Epidermal melanocyte (primary cell): ENCODE measurements at regions not wholly inside any gene's neighbourhood (a gene's known extent, or its start where the extent isn't known, plus 50 kb on each side); places are given as distances from the start of the nearest gene placed in this dataset.

Experiments
- DNase-seq: peaks from one replicate; pipeline ENCODE4 v3.0.0; 2011; ENCODE audit warnings: low spot score; ENCODE audit not compliant: insufficient read length

DNA sequence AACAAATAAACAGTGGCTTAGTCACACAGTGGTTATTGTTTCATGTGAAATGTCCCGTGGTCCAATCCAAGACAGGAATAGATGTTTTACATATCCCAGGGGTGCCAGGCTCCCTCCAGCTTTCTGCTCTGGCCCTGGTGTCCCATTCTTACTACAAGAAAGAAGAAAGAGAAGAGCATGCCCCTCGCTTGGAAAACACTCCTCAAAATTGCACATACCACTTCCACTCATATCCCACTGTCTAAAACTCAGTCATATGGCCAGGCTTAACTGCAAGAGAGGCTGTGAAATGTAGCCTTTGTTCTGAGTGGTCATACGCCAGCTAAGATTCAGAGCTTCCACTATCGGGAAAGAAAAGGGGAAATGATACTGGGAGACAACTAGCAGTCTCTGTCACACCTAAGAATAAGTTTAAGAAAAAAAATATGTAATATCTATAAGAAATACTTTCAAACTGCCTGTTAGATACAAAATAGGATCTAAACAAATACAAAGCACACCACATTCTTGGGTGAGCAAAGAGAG lies 306.8 kb upstream of the FAM241A start:
- DNase-seq, result no peak

DNA sequence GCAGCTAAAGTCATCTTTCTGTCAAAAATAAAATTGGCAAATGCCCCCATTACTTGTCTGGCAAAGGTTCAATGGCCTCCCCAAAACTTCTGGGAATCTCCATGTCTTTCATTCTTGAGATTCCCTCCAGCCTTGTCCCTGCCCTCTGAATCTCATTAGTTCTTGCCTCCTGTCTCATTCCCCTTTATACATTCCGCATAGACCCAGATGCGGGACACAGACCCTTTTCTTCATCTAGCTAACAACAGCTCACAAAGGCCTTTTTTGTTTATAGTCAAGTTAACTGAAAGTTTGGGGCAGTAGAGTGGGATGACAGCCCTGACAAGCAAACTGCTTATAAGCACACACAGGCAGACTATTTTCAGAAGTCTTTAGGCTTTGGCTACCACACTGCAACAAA lies 306.1 kb upstream of the FAM241A start:
- no peak for DNase-seq

DNA sequence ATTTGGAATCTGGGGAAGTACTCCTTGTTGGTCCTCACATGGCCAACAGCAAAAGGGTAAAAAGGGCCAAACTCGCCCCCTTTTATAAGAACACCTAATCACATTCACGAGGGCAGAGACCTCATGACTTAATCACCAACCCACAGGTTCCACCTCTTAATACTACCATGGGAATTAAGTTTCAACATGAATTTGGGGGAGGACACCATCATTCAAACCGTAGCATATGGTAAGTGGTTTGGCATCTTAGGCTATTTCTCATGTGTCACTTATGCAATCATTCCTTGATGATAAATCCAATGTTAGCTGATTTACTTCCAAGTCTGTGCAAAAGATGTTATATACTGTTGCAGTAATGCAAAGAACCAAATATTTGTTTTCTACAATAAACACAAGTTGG lies 302.9 kb upstream of the FAM241A start:
- DNase-seq, result no peak

DNA sequence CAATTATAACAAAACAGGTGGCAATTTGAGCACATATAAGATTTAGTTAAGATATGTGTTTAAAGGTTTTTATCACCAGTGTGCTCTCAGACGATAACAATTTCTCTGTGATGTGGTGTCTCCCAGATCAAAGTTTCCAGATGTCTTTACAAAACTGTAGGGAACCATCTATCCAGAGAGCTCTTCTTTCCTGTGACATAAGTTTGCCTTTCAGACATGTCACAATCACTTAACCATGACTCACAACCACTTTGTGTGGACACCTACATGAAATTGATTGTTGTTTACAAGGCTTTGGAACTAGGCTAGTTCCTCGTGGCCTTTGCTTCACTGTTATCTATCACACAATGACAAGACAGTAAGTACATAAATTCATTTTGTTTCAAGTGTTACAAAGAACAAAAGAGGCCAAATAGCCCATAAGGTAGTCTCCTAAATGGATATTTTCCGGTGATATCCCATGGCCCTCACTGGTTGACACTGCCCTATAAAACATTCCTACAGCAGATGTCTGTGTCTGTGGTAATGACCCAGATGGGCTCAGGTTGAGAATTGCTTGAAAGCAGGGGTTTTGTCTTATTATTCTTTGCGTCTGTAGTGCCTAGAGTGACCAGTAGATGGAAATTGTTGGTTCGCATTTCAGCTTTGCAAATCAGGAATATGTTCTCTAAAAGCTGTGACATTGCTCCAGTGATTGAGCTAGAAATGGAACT lies 297.8 kb upstream of the FAM241A start:
- no peak for DNase-seq

DNA sequence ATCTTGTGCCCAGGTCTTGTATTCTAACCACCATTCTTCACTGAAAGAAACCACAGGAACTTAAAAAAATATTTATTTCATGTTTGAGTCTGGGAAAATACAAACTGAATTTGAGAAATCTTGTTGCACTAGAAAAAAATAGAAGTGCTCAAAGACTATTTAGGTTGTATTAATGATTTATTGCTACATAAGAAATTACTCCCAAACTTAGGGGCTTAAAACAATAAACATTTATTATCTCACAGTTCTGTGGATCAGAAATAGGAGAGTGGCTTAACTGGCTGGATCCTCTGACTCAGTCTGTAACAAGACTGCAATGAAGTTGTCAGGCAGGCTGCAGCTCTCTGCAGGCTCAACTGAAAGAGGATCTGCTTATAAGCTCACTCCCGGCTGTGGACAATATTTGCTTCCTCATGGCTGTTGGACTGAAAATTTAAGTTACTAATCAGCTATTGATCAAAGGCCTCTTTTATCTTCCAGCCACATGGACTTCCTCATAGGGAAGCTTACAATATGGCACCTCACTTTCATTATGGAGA lies 295.4 kb upstream of the FAM241A start:
- no peak for DNase-seq

DNA sequence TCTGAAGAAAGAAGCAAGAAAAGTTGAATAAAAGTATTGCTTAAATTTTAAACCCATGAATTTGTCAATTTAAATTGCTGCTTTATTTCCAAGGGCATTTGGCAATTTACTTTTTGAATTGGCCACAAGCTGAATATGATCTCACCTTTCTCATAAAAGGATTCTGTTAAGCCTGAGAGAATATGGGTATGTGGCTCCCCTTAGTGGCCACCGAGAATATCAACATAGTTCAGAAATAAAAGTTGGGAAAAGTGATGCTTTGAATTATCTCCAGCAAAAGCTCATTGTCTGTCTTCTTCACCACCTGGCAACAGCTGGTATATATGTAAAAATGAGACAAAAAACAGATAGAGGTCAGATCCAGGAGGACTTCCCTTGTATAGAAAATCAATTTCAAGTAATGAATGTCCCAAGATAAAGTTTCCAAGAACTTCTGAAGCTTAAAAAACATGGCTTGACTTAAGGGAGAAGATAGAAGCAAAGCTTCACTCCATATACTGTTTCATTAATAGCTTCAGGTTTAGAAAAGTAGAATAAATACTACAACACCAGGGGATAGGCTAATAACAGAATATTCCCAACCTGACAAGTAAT lies 290.7 kb upstream of the FAM241A start:
- no peak for DNase-seq

DNA sequence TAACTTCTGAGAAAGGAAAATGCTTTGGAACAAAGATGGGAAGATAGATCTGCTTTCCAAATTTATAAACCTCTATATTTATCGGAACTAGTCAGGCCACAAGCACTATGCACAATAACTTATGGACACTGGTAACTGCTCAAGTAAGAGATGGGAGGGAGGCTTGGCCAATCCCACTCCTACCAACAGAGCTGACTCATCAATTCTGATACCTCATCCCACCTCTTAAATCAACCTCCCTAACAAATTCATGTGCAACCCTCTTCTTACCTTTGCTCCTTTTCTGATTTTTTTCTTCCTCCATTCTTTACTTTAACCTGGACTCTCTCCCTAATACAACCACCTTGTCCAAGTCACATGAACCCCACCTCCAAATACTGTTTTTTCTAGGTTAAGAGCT lies 289.9 kb upstream of the FAM241A start:
- DNase-seq, result no peak

DNA sequence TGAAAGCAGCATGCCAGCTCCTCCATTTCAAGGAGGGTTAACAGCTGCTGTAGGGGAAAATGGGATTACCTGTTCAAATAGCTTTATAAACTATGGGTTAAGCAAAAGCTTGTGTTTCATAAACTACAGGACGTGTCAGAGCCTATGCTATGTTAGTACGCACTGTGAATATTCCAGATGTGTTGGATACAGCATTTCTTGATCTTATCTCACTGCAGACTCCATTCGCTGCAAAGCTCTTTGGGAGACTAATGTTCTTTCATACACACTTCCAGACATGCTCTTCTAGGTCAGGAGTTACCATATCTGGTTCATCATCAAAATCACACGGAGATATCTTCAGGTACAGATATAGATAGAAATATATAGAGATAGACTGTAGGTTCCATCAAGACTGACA lies 281.2 kb upstream of the FAM241A start:
- DNase-seq, result no peak

DNA sequence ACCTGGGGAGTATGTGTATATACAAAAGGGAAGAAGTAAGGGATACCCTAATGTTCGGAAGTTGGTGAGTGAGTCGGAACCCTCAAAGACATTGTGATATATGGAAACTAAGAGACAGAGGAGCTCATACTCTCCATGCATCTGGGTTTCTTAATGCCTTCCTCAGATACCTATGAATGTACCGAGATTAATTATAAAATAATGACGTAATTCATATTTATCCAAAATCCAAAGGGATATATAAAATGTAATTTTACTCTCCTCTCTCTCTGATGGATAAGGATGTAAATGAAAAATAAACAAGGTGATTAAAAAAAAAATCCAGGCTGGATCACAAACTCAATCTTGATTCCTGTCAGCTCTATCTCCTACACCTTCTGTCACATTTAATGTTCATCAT lies 275.9 kb upstream of the FAM241A start:
- DNase-seq, result no peak

DNA sequence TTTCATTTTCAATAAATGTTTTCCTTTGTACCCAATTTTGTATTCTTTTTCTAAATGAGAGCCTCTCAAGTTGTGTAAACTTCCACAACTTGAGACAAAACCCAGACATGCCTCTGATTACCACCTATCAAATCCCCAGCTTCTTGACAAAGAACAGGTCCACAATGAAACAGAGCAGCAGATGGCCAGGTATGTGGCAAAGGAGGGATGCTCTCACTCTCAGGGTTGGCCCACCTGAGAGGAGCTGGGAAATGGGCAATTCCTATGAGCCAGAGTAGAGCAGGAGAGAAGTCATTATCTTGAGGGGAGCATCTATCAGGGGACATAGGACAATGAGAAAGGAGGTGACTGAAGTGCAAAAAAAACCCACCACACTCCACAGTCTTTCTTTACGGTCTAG lies 273.5 kb upstream of the FAM241A start:
- no peak for DNase-seq

DNA sequence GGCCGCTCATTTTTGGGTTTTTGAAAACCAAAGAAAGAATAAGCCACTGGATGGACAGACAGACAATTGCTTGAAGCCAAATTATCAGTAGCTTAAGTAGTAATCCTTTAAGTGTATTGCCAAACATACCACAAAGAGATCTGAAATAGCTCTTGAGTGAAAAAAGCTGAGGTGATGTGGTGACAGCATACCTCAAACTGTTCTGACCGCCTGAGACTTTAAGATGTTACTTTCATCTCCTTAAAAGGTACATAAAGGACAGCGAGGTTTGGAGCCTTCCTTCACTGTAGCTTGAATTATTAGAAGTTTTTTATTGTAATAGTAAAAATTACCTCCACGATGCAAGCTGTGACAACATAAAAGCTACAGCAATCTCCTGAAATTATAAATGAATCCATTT lies 271.5 kb upstream of the FAM241A start:
- DNase-seq, result no peak

DNA sequence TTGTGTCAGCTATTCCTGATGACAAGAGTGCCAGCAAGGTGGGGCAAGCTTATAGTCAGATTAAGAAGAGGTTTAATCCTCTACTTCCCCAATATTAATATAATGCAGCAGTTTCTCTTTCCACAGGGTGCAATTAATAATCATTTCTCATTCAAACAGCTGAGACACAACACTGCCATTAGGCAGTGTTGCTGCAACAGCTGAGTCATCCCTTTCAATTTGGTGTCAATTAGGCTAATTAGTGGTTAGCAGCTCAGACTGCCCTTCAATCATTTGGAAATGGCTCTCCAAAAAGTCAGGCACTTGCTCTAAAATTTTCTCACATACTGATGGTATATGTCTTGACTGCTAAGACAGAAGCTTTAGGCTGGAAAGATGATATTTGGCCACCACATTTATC lies 265.7 kb upstream of the FAM241A start:
- DNase-seq, result no peak

DNA sequence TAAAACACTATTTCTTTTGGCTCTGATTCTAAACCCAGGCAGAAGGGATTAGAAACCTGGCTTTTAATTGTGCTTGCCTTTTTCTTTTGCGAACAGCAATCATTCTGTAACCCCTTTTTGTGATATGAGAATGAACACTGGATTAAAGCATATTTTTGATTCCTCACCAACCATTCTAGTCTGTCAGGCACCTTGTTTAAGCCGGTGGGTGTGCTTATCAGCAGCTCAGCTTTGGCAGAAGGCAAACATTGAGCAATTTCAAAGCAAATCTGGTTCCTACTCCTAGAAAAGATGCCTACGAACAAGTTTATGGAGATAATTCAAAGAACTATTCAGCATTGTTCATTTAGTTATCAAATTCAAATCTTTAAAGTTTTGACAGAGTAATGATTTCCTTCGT lies 265.1 kb upstream of the FAM241A start:
- DNase-seq, result no peak

DNA sequence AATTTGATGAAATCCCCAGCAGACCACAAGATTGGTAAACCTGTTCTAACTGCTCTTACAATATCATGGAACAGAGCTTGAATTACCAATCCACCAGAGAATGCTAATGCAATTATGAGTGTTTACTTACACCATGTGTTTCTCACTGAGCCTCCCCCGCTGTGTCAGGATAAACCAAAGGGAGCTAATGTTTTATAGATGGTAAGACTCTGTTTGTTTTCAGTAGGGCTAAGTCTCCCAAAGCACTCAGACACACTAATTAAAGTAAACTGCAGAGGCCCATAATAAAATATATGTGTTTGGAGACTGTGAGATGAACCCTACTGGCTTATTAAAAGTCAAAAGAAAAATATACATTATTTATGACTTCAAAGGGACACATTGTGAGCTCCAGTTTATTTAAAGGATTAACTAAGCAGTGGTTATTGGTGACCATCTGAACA lies 261.7 kb upstream of the FAM241A start:
- no peak for DNase-seq

DNA sequence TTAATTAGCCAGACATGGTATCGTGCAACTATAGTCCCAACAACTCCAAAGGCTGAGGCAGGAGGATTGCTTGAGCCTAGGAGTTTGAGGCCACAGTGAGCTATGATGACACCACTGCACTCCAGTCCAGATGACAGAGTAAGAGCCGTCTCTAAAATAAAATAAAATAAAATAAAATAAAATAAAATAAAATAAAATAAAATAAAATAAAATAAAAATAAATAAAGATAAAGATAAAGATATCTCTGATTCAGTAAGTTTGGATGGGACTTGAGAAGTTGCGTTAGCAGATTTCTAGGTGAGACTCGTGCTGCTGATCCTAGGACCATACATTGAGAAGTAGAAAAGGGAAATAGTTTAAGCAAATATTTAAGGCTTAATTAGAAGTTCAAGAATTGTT lies 254.8 kb upstream of the FAM241A start:
- no peak for DNase-seq

DNA sequence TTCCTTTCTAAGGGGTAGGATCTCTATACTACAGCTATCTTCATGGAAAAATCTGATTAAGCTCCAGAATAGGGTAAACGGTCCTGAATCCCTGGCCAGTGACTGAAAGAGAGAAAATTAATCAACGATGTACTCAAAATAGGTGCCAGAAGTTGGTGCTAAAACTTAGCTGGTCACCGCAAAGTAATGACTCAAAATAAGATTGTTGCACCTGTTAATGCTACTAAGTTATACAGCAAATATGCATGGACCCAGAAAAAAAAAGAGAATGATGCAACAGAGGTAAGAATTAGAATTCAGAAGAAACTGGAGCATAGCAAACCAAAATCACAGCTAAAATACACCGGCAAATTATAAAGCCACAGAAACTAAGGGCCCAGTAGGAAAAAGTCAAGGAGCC lies 239.7 kb upstream of the FAM241A start:
- DNase-seq, result no peak

DNA sequence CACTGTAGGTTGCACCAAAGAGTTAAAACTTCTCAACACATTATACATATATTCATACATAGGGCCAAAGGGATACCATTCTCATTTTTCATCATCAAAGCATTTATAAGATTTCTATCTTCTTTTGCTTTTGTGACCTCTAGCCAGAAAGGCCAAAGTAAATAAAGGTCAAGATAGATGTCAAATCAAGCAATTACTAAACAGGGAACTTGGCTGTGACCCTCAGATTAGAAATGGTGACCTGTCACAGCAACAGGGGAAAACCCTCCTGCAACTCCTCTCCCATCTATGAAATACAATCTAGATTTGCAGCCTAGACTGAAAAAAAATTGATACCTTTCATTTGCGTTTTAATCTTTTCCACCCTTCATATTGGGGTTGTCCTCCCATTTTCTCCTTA lies 225.6 kb upstream of the FAM241A start:
- no peak for DNase-seq

DNA sequence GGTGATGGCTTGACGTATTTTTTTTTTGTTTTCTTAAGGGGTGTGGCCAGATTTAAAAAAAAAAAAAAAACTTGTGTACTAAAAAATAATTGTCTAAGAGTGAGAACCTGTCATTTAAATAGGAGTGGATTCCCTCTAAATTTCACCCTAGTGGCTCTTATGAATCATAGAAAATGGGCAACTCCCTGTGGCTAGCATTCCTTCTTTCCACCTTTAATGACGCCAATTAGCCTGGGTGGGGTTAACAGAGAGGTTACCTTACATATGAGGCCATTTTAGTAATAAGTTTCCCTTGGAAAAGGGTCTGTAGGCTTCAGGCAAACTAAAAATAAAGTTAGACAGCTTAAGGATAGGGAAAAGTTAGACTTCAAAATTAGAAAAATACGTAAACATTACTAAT lies 223.5 kb upstream of the FAM241A start:
- DNase-seq, result no peak

DNA sequence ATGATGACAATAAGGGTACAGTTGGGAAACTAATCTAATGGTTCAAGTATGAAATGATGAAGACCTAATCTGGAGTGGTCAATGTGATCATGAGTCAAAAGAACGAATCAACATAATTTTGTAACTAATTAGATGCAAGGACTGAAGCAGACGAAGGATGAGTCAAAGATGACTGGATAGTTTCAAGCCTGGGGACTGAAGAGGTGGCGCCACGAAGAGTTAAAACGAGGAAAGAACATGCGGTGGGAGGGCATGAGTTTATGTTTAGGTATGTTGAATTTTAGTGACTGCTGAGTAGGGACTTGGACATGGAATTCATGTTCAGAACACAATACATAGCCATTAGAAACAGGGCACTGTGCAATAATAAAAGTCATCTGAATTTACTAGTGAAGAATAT lies 221.5 kb upstream of the FAM241A start:
- no peak for DNase-seq

DNA sequence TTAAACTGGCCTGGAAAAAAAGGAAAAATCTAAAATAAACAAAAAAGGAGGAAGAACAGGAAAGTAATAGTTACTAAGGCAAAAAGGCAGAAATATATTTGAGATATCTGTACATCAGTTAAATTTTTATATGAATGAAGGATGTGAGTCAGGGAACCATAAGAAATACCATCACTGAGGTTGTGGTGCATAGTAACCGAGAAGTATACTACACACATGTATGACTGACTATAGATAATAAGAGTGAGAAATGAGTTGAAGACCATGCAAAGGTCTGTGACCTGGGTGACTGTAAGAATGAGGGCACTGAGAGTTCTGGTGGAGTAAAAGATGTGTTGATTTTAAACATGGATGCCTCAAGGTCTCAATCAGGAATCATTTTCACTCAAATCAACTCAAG lies 220.6 kb upstream of the FAM241A start:
- no peak for DNase-seq

DNA sequence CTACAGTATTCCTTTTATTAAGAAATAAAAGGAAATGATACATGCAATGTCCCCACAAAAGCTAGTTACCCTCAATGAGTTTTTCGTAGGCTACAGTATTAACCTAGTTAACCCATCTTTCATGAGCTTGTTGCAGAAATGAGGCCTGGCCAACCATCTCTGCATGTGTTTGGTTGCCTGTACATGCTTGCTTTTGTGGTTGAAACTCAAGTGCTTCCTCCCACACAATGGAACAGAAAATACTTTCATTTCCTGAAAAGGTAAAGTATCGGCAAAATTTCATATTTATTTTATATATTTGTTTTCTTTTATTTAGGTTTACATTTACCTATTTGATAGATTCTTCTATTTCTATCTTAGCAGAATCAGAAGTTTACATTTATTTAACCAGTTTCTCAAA lies 214.6 kb upstream of the FAM241A start:
- DNase-seq, result no peak

DNA sequence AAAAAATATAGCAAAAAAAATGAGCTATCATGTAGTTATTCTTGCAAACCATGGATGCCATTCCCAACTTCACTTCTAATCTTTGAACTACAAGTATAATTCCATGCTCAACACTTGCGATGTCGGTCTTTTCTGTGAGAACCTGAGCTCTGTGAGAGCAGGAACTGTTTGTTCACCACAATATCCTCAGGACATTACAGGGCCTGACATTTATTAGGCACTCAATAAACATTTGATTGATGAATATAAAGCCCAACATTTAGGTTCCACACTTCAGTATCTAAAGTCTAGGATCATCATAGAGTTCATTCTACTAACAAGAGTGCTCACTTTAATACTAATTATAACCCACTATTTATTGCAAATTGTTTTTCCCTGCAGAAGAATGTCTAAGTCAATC lies 211.6 kb upstream of the FAM241A start:
- no peak for DNase-seq

DNA sequence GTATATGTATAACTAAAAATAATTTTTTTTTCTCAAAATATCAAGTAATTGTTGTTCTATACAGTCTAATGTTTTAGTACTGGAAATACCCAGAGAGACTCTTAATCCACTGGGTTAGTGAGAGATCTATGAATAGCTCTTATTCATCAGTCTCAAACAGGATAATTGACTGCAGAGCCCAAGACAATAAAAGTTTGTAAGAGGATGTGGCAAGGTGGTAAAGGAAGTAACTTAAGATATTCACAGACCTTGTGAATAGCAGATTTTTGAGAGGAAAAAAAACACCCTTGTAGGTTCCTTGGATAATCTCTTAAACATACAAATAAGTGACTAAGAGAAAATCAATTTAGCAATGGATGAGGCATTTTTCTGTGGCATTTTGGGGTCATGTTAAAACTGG lies 210.9 kb upstream of the FAM241A start:
- DNase-seq, result no peak
